LNCaP clone FGC (cell line): ENCODE measurements at regions not wholly inside any gene's neighbourhood (a gene's known extent, or its start where the extent isn't known, plus 50 kb on each side); places are given as distances from the start of the nearest gene placed in this dataset.

Experiments used
- DNase-seq: peaks from one replicate; pipeline ENCODE4 v3.0.0-alpha.2; 2011; ENCODE audit warnings: low read depth
- H3K4me3 ChIP-seq: 2 replicates; pipeline ENCODE4 v1.5.1; 2011; ENCODE audit warnings: mild to moderate bottlenecking, low read depth, low read length, control low read depth
- TF ChIP-seq, protein P1 (sequence below): IDR thresholded peaks from 2 replicates; pipeline ENCODE4 v1.5.1; 2012; ENCODE audit warnings: mild to moderate bottlenecking; ENCODE audit not compliant: control insufficient read depth, insufficient read depth; ENCODE audit errors: extremely low read depth

DNA sequence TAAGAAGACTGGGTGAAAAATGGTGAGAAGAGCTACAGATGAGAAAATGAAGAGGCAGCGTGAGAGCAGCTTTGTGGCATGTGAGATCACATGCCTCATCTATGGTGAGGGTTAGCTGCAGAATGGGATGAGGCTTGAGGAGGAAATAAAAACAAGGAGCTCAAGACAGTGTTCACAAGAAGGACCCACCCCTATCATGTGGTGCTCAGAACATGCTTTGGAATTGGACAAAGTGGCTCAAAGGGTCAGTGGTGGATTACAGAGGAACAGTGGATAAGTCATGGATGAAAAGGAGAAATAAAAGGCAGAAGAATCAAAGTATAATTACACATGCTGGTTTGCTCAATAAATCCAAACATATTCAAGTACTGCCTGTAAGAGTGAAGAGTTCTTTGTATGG lies 126.9 kb upstream of the UST start:
- no peak for DNase-seq
- TF ChIP-seq, protein P1, sequence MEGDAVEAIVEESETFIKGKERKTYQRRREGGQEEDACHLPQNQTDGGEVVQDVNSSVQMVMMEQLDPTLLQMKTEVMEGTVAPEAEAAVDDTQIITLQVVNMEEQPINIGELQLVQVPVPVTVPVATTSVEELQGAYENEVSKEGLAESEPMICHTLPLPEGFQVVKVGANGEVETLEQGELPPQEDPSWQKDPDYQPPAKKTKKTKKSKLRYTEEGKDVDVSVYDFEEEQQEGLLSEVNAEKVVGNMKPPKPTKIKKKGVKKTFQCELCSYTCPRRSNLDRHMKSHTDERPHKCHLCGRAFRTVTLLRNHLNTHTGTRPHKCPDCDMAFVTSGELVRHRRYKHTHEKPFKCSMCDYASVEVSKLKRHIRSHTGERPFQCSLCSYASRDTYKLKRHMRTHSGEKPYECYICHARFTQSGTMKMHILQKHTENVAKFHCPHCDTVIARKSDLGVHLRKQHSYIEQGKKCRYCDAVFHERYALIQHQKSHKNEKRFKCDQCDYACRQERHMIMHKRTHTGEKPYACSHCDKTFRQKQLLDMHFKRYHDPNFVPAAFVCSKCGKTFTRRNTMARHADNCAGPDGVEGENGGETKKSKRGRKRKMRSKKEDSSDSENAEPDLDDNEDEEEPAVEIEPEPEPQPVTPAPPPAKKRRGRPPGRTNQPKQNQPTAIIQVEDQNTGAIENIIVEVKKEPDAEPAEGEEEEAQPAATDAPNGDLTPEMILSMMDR: no peak

DNA sequence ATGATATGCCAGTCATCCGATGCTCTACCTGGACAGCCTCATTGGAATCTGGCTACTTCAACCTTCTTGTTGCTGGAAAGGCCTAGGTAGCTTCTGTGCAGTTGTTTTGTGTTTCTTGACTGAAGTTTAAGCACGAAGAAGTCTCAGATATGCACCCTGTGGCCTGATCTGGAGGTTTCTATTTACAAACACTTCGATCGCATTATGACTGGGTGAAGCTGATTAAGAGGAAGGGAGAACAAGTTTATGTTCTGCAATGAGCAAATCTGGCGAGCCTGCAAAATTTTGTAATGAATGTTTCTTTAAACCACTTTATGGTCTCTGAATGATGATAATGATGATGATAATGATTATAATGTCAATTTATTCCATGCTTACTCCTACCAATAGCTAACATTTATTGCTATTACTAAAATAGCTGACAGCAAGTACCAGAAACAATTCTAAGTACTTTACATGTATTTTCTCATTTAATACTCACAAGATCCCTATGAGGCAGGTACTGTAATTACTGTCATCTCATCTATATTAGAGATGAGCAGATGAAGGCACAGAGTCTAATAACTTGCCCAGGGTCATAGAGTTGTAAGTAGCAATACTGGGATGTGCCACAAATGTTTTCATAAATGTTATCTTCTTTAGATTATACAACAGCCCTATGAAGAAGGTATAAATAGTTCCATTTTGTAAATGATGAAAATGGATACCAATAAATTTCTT lies 126.1 kb upstream of the UST start:
- TF ChIP-seq, protein P1: no peak
- DNase-seq: peak; percentile 83
- H3K4me3 ChIP-seq: no peak overlapping the region

More for the DNA sequence above, 126.9 kb upstream of the UST start:
- H3K4me3 ChIP-seq: no peak overlapping the region

- no peak overlapping the region for H3K4me3 ChIP-seq
- TF ChIP-seq, protein P1: no peak
- DNase-seq: no peak
Measured at GRCh38 chr6:148625609-148626008, 121.2 kb upstream of the UST start.

DNA sequence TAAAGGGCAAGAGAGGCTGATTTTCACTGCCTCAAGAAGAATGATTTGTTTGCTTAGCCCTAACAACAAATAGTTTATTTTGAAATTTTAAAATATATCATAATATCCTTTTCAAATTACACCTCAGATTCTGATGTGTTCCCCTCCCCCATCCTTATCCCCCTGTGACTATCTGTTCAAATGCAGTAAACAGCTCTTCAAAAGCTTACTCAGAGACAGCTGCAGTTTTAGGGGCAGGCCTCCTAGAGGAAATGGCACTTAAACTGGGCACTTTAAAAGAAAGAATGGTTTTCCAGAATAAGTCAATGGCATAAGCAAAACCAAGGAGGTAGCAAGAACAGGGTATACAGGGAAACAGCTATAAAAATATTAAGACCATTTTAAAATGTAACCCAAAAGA lies 118.6 kb upstream of the UST start:
- TF ChIP-seq, protein P1: no peak
- no peak overlapping the region for H3K4me3 ChIP-seq
- no peak for DNase-seq

GRCh38 chr6:148629181-148629580 lies 117.6 kb upstream of the UST start:
- no peak for DNase-seq
- H3K4me3 ChIP-seq: no peak overlapping the region
- TF ChIP-seq, protein P1: no peak

- peak; percentile 58 for DNase-seq
- H3K4me3 ChIP-seq: no peak overlapping the region
- TF ChIP-seq, protein P1: no peak
Measured at GRCh38 chr6:148629592-148630465, 117.0 kb upstream of the UST start.
